CD1c-positive myeloid dendritic cell (primary cell): ENCODE measurements at regions not wholly inside any gene's neighbourhood (a gene's known extent, or its start where the extent isn't known, plus 50 kb on each side); places are given as distances from the start of the nearest gene placed in this dataset.

ENCODE experiments used
- DNase-seq: peaks from one replicate; pipeline ENCODE4 v3.0.0-alpha.2; 2016; ENCODE audit errors: extremely low spot score

- no peak for DNase-seq
These were observed 591.0 kb downstream of the PTPRU start for GRCh38 chr1:29827237-29827750.

- no peak for DNase-seq
These were observed 590.3 kb downstream of the PTPRU start for GRCh38 chr1:29826646-29827045.

GRCh38 chr1:29825941-29826415 is 589.7 kb downstream of the PTPRU start:
- no peak for DNase-seq

GRCh38 chr1:29825274-29825940 is 589.1 kb downstream of the PTPRU start:
- DNase-seq, result no peak

- no peak for DNase-seq
These were observed 588.4 kb downstream of the PTPRU start for GRCh38 chr1:29824511-29825273.

GRCh38 chr1:29824025-29824424 is 587.7 kb downstream of the PTPRU start:
- DNase-seq, result no peak

- DNase-seq, result no peak
These were observed 587.2 kb downstream of the PTPRU start for GRCh38 chr1:29823561-29823960.

GRCh38 chr1:29821605-29822004 is 585.3 kb downstream of the PTPRU start:
- DNase-seq, result no peak

GRCh38 chr1:29820401-29820800 is 584.1 kb downstream of the PTPRU start:
- no peak for DNase-seq

- no peak for DNase-seq
These were observed 576.2 kb downstream of the PTPRU start for GRCh38 chr1:29812408-29813135.

- no peak for DNase-seq
These were observed 575.5 kb downstream of the PTPRU start for GRCh38 chr1:29811727-29812407.

GRCh38 chr1:29811247-29811646 is 574.9 kb downstream of the PTPRU start:
- no peak for DNase-seq

GRCh38 chr1:29810121-29811120 is 574.1 kb downstream of the PTPRU start:
- DNase-seq, result no peak

- DNase-seq, result no peak
These were observed 573.3 kb downstream of the PTPRU start for GRCh38 chr1:29809446-29810120.

- DNase-seq, result no peak
These were observed 572.0 kb downstream of the PTPRU start for GRCh38 chr1:29808141-29808995.

- no peak for DNase-seq
These were observed 571.4 kb downstream of the PTPRU start for GRCh38 chr1:29807689-29808088.

- no peak for DNase-seq
These were observed 570.5 kb downstream of the PTPRU start for GRCh38 chr1:29806646-29807319.

- no peak for DNase-seq
These were observed 569.5 kb downstream of the PTPRU start for GRCh38 chr1:29805896-29806160.
